ENCODE measurements at regions not wholly inside any gene's neighbourhood (a gene's known extent, or its start where the extent isn't known, plus 50 kb on each side); places are given as distances from the start of the nearest gene placed in this dataset.

- in situ Hi-C loops (cut with MboI) = no loop called here
- CTCF ChIA-PET = interaction anchor here (0.6 kb wide), 1 partner anchor 824 kb away, joined by 3 read pairs; no protein-coding TSS in a partner anchor
Measured at GRCh38 chr1:87744056-87744455, 415.4 kb downstream of the LMO4 start.

More at GRCh38 chr1:87744056-87744455, 415.4 kb downstream of the LMO4 start:
- no peak for DNase-seq (ENCODE audit: low read depth, low spot score)
- H4K20me1 ChIP-seq (ENCODE audit: control insufficient read depth, insufficient read depth) = no peaks in the 10 kb centered on the region
- H3K79me2 ChIP-seq (ENCODE audit: control insufficient read depth, insufficient read depth, low read length) = no peaks in the 10 kb centered on the region
- no peak for FAIRE-seq
- intact Hi-C loops (cut with micrococcal nuclease; ENCODE audit: unreplicated experiment) = no loop called here
- H3K4me3 ChIP-seq = no peak overlapping the region
- no peak for ATAC-seq
- no peak overlapping the region for H2AFZ ChIP-seq (ENCODE audit: control insufficient read depth, low read depth, low read length)
- H3K27ac ChIP-seq (ENCODE audit: control insufficient read depth, insufficient read depth) = no peak overlapping the region
- no peaks in the 10 kb centered on the region for H3K4me1 ChIP-seq (ENCODE audit: control insufficient read depth, insufficient read depth, low read length)
- no TSS peak for BruUV-seq (replicated peaks)
- H3K27me3 ChIP-seq (replicated peaks in 1 of 2; ENCODE audit: control insufficient read depth in 2 of 2, insufficient read depth in 2 of 2, low read length in 1 of 2) = peaks cover 0 to 3% of the 10 kb centered on the region in 2 experiments; a peak in 2 of 4 replicates
- no peaks in the 10 kb centered on the region for H3K36me3 ChIP-seq (ENCODE audit: control insufficient read depth in 2 of 2, insufficient read depth in 2 of 2, low read length in 1 of 2)
- ChIA-PET RAD21 (ENCODE audit: unreplicated experiment) (no interaction called here), SMC1A (ENCODE audit: uncharacterized antibody, unreplicated experiment) (interaction anchor here (2.0 kb wide), 1 partner anchor 10 kb away, joined by 6 read pairs; no protein-coding TSS in a partner anchor), POLR2A (interaction anchor here (0.6 kb wide), 1 partner anchor 582 kb away, joined by 3 read pairs; no protein-coding TSS in a partner anchor)
- no peak for TF ChIP-seq BMI1 (IDR thresholded peaks at IDR 0.05; ENCODE audit: borderline replicate concordance)
- no peak for TF ChIP-seq ZBTB4 (CRISPR knock-in tag; IDR thresholded peaks at IDR 0.05)
- TF ChIP-seq RUNX3 (IDR thresholded peaks at IDR 0.05; ENCODE audit: low read length) = no peak
- TF ChIP-seq BCL3 (IDR thresholded peaks at IDR 0.05; ENCODE audit: borderline replicate concordance, insufficient read depth, low read depth, low read length, poor library complexity, severe bottlenecking) = no peak
- TF ChIP-seq ZNF384 (IDR thresholded peaks at IDR 0.05; ENCODE audit: borderline replicate concordance, low read depth, low read length) = no peak
- TF ChIP-seq EGR1 (IDR thresholded peaks at IDR 0.05; ENCODE audit: borderline replicate concordance in 1 of 2, low read depth in 2 of 2, low read length in 2 of 2) = no peak
- no peak for TF ChIP-seq IKZF1 (conservative IDR thresholded peaks at IDR 0.05)
- no peak for TF ChIP-seq SMAD1 (IDR thresholded peaks at IDR 0.05; ENCODE audit: low read depth, partially characterized antibody)
- no peak for TF ChIP-seq ZNF622 (IDR thresholded peaks at IDR 0.05)
- TF ChIP-seq CEBPZ (IDR thresholded peaks at IDR 0.05; ENCODE audit: low read depth, low read length) = no peak
- TF ChIP-seq FOXK2 (IDR thresholded peaks at IDR 0.05) = no peak
- TF ChIP-seq NFXL1 (IDR thresholded peaks at IDR 0.05; ENCODE audit: borderline replicate concordance) = no peak
- no peak for TF ChIP-seq NR2F1 (conservative IDR thresholded peaks at IDR 0.05)
- no peak for TF ChIP-seq DPF2 (IDR thresholded peaks at IDR 0.05)
- no peak overlapping the region for H3K4me2 ChIP-seq (ENCODE audit: control insufficient read depth, insufficient read depth)
- no peak overlapping the region for H3K9ac ChIP-seq (ENCODE audit: control insufficient read depth, insufficient read depth, low read length)
- 11% methylated on average over 3 of the region's 3 CpGs for WGBS (ENCODE audit: insufficient coverage, insufficient replicate concordance, low lambda C conversion rate, missing lambda C conversion rate)
- H3K9me3 ChIP-seq (replicated peaks; ENCODE audit: control insufficient read depth, insufficient read depth, low read length) = no peaks in the 10 kb centered on the region

All from GM12878 (cell line).